Smooth muscle cell of the brain vasculature (primary cell): ENCODE measurements at regions not wholly inside any gene's neighbourhood (a gene's known extent, or its start where the extent isn't known, plus 50 kb on each side); places are given as distances from the start of the nearest gene placed in this dataset.
"Not testable (repeated sequence)": the region's sequence is repeated elsewhere in the genome, so short reads cannot be mapped to it uniquely, and the experiment has no call there.

Experiments
- DNase-seq: peaks from one replicate; pipeline ENCODE4 v3.0.0-alpha.2; 2012; ENCODE audit warnings: low read depth, low spot score

- DNase-seq = no peak
Measured at GRCh38 chr10:93220296-93221170, 146.8 kb downstream of the CYP26A1 start.

DNA sequence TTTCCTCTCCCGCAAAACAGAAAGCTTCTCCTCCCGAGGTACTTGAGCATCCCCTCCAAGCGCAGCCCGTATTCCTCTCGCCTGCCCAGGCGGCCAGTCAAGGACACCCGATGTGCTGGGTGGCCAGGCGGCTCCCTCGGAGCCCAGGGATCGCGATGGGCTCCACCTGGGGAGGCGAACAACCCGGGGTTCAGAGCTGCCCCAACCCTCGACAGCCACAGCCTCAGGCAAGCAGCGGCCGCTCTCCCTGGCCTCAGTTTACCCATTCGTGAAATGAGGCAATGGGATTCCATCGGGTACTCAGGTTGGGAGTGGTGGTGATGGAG, 147.4 kb downstream of the CYP26A1 start:
- DNase-seq = no peak

DNA sequence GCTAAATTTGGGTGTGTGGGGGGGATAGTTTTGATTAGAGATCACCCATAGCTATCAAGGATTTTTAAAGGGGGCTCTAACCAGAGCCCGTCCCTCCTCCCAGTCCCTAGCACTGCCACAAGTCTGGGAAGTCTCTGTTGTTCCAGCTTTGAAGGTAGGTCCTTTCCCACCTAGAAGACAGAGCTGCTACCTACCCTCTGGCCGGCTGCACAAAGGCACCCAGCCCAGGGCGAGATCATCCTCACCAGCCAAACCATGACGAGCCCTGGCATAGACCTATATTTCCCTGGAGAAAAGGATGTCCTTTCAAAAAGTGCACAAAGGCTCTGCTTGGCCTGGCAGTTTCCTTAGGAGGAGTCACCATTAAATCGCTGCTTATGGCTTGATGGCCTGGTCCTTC, 147.8 kb downstream of the CYP26A1 start:
- no peak for DNase-seq

DNA sequence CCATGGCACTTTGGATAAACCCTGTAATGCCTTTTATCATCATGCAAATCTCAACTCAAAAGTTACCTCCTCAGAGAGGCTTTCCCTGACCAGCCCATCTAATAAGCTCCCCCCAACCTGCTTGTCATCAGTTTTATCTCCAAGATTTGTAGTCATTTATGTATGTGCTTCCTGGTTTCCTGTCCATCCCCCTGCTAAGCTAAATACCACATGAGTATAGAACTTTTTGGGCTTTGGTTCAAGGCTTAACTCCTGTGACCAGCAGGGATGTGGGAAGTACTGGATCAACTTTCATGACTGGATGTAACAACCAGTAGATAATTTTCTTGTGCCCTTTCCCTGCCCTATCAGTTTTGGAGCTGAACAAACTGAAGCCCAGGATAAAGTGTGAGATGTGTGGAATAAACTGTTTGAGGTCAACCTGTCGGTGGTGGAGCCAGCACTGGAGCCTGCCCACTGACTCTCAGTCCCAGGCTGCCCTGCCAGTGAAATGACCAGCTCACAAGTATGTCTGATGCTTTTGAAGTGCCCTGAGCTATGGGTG, 148.6 kb downstream of the CYP26A1 start:
- no peak for DNase-seq

DNA sequence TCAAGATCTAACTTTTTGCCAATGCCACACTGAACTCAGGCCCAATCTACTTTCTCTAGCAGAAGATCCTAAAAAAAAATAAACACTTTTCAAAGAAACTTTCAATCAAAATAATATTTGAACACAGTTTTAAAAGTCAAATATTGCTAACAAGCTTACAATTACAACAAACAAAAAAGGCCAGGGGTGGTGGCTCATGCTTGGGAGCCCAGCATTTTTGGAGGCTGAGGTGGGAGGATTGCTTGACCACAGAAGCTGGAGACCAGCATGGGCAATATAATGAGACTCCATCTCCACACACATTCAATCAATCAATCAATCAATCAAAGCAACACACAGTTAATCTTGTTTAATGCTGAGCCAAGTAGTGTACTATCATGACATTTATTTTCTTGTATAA, 149.2 kb downstream of the CYP26A1 start:
- no peak for DNase-seq

DNA sequence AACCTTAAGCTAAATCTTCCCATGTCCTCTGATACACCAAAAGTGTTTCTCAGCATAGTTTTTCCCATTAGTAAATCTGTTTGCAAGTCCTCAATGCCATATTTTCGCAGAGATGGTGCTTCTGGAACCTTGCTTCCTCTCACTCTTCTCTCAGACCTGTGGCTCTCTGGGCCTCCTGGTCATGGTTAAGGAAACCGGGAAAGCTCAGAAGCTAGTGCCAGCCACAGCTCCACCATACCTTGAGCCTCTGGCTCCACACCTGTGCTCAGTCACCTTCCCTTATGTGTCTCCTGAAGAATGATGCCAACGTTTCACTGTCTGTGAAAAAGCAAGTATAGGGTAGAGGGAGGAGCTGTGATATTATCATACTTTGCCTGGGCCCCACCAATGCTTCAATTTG, 149.6 kb downstream of the CYP26A1 start:
- no peak for DNase-seq

DNA sequence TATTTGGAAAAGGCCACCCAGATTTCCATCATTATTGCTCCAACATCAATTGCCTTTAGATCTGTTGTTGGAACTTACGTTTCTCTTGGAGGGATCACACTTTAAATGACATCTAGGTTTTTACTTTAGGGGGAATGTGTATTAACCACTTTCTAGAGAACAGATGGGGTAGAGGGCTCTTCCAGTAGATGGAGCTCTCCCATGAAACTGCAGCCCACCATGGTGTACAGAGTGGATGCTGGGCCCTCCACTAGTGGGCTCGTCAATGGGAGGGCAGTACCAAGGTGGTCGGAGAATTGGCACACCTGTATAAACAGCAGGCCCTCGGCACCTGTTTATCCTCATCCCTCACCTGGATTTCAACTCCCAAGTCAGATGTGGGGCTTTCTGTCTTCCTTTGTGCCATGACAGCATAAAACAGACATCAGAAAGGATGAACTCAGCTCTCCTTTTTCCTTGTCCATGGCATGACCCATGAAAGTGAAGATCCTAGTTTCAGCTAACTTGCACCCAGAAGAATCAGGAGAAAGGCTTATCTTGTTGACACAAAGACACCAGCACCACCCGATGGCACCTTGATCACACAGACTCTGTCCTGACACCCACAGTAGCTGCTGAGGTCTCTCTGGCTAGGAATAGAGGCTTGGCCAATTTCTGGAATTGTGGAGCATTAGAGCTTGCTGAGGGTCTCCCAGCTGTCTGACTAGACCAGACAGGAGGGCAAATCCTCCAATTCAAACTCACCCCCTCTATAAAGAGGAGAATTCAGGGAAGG, 150.5 kb downstream of the CYP26A1 start:
- no peak for DNase-seq

DNA sequence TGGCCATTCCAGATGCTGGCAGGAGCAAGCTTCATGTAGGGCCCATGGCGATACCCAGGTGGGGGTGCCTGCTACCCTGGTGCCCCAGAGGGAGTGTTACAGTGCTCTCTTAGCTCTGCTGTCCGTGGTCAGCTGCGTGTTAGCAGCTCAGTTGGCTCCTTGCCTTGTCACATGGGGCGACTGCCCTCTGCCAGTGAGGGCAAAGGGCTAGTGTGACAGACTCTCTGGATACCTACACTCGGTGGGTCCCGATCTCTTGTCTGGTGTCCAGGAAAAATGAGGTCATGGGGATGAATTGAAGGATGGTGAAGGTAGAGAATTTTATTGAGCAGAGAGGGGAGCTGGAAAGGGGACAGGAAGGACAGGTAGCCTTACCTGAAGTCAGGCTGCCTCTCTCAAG, 152.2 kb downstream of the CYP26A1 start:
- DNase-seq = no peak

DNA sequence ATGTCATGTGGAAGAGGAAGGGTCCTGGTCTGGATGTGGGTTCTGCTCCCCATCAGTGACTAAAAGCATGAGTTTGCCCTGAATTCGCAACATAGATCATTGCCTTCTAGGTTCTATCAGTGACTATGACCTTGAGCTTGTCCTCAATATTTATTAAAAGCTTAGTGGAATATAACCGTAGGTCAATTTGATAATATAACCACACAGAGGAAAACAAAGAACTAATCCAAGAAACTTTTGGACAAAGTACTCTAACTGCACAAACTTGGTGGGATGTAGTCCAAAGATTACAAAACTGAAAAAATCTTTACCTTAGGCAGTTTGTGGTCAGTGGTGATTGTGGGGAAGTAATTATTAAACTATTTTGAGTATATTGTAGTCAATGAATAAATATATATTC, 152.9 kb downstream of the CYP26A1 start:
- no peak for DNase-seq

DNA sequence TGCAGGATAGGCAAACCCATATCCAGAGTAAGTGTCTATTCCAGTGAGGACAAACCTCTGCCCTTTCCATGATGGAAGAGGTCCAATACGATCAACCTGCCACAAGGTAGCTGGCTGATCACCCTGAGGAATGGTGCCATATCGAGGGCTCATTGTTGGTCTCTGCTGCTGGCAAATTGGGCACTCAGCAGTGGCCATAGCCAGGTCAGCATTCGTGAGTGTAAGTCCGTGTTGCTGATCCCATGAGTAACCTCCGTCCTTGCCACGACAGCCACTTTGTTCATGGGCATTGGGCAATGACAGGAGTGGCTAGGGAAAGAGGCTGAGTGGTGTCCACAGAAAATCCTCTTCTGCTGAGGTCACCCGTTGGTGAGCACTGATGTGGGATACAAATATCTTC, 156.9 kb downstream of the CYP26A1 start:
- not testable (repeated sequence) for DNase-seq

DNA sequence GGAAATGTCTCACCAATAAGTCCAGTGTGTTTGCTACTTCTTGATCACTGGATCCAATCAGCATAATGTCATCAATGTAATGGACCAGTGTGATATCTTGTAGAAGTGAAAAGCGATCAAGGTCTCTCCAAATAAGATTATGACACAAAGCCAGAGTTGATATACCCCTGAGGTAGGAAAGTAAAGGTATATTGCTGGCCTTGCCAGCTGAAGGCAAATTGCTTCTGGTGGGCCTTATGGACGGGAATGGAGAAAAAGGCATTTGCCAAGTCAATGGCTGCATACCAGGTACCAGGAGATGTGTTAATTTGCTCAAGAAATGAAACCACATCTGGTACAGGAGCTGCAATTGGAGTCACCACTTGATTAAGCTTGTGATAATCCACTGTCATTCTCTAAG, 158.5 kb downstream of the CYP26A1 start:
- DNase-seq = not testable (repeated sequence)

DNA sequence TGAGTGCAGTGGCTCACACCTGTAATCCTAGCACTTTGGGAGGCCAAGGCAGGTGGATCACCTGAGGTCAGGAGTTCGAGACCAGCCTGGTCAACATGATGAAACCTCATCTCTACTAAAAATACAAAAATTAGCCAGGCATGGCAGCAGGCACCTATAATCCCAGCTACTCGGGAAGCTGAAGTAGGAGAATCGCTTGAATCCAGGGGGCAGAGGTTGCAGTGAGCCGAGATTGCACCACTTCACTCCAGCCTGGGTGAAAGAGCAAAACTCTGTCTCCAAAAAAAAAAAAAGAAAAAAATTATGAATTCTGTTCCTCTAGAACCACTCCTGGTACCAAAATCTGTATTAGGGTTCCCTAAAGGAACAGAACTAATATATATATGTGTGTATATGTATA, 161.2 kb downstream of the CYP26A1 start:
- not testable (repeated sequence) for DNase-seq

DNA sequence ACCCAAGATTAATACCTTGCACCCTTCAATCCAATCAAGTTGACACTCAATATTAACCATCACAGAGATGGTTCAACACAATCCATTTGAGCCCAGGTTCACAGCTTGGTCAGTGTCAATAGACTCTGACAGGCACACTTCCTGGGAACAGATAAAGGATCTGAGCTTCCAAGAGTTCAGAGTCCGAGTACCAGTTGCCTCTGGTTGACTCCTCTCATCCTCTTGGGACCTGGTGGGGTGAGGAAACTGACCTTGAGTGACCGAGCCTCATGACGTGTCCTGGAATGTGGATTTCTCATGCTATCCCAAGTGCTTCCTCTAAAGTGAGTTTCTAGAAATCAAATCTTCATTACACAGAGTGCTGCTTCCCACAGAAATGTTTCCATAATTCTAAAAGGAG, 162.0 kb downstream of the CYP26A1 start:
- DNase-seq = peak; percentile 6

DNA sequence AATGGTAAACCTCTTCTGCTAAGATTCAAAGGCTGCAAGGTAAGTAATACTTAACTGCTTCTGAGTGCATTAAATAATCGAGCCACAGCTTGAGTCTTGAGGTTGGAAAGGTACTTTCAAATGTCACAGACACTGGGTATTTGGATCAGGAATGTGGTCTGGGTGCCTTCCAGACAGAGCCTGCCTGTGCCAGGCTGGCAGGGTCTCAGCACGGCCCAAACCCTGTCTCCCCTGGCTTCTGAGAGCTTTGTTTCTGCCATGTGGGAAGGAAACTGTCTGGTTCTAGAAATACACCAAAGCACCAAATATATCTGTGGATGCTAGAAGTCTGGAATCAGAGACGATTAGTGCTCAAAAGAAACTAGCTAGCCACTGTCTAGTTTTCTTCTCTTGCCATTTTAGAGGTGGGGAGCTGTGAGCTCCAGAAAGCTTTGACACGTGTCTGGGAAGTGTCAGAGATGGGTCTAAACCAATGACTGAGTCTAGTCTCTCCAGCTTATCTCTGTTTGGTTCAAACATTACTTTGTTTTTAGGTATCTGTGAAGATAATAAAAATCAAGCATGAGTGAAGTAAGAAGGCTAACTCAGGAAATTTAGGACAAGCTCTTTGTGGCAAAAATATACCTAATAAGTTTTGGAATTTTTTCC, 162.8 kb downstream of the CYP26A1 start:
- no peak for DNase-seq

- no peak for DNase-seq
Measured at GRCh38 chr10:93245147-93245546, 171.5 kb downstream of the CYP26A1 start.

DNA sequence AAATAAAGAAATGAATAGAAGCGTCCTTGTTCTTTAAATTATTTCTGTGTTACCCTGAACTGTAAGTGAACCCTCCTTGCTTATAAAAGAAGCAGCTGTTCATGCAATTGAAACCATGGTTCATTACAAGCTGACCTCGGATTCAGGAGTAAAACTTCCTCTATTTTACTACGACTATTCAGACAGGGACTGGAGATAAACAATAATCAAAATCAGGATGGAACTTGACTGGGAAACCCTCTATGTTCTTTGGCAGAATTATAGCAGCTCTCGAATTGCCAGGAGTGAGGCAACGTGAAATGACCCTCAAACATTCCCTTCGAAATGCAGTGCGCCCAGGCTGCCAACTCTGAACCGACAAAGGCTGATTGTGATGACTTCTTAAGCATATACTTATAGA, 172.1 kb downstream of the CYP26A1 start:
- DNase-seq = no peak

GRCh38 chr10:93248583-93249227, 175.0 kb downstream of the CYP26A1 start:
- no peak for DNase-seq

- no peak for DNase-seq
Measured at GRCh38 chr10:93250010-93250409, 176.3 kb downstream of the CYP26A1 start.

DNA sequence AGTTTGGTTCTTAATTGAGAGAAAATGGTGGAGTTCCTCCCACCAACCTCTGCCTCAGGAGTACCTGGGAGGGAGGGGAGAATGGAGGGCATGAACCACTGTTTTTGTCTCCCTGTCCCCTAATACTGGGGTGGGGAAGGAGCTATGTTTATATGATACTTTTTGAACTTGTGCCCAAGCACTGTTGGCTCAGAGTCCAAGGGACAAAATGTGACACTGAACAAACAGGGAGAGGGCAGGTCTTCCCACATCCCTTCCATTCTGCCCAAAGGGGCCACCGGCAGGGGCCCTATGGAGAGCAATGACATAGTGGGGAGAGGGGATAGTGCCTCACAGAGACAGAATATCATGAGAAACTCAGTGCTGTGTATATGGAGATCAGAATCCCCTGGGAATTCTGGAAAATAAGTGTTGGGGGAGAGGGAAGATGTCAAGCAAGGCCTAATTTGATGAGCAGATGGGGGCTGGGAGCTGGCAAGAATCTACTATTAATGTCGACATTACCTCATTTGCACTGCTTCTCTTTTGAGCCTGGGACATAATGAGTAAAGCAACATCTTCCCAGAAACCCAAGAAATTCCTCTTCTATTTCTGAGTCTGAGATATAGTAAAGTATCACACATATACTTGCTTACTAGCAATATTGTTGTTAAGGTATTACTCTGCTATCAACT, 180.6 kb downstream of the CYP26A1 start:
- DNase-seq = no peak

GRCh38 chr10:93255546-93255945, 181.9 kb downstream of the CYP26A1 start:
- DNase-seq = no peak
